ENCODE measurements at regions not wholly inside any gene's neighbourhood (a gene's known extent, or its start where the extent isn't known, plus 50 kb on each side); places are given as distances from the start of the nearest gene placed in this dataset.

GRCh38 chr5:172588380-172588779 is 52.7 kb upstream of the NEURL1B start:
- H3K4me1 ChIP-seq = peaks cover 0 to 11% of the 10 kb centered on the region in 2 donors
- WGBS, 2 donors = 77 to 86% methylated on average over 3 of the region's 7 CpGs
- no peak for DNase-seq
- TF ChIP-seq POLR2A (IDR thresholded peaks at IDR 0.05) (no peak), CTCF (IDR thresholded peaks at IDR 0.05) (no peak)
- no peak overlapping the region for H3K27ac ChIP-seq
- H3K4me3 ChIP-seq (replicated peaks in 1 of 3) = no peak overlapping the region
- H3K27me3 ChIP-seq = no peaks in the 10 kb centered on the region
- intact Hi-C loops (cut with DNase I) = no loop called here
- no peaks in the 10 kb centered on the region for H3K36me3 ChIP-seq
- no peaks in the 10 kb centered on the region for H3K9me3 ChIP-seq

- no peaks in the 10 kb centered on the region for H3K9me3 ChIP-seq
- no peak overlapping the region for H3K27ac ChIP-seq
- no peaks in the 10 kb centered on the region for H3K36me3 ChIP-seq
- no peak for DNase-seq
- H3K4me1 ChIP-seq = peaks cover 0 to 18% of the 10 kb centered on the region in 2 donors
- H3K27me3 ChIP-seq = no peaks in the 10 kb centered on the region
- intact Hi-C loops (cut with DNase I) = no loop called here
- H3K4me3 ChIP-seq (replicated peaks in 1 of 3) = no peak overlapping the region
- no peak for TF ChIP-seq CTCF (IDR thresholded peaks at IDR 0.05)
- TF ChIP-seq POLR2A (IDR thresholded peaks at IDR 0.05) = no peak
- WGBS, 2 donors = 84 to 94% methylated on average over 8 of the region's 8 CpGs
Measured at GRCh38 chr5:172587061-172587405, 54.0 kb upstream of the NEURL1B start.

GRCh38 chr5:172586125-172587060 is 54.7 kb upstream of the NEURL1B start:
- Histone ChIP-seq H3K9me3 (no peaks in the 10 kb centered on the region), H3K27ac (no peak overlapping the region), H3K4me1 (peaks cover 0 to 18% of the 10 kb centered on the region in 2 donors), H3K36me3 (no peaks in the 10 kb centered on the region), H3K27me3 (no peaks in the 10 kb centered on the region), H3K4me3 (replicated peaks in 1 of 3) (no peak overlapping the region)
- TF ChIP-seq POLR2A (IDR thresholded peaks at IDR 0.05) (no peak), CTCF (IDR thresholded peaks at IDR 0.05) (no peak)
- no peak for DNase-seq
- intact Hi-C loops (cut with DNase I) = no loop called here
- WGBS, 2 donors = 46 to 50% methylated on average over 17 to 21 of the region's 22 CpGs

GRCh38 chr5:172585114-172585513 is 55.9 kb upstream of the NEURL1B start:
- H3K27me3 ChIP-seq = no peaks in the 10 kb centered on the region
- peaks cover 0 to 18% of the 10 kb centered on the region in 2 donors for H3K4me1 ChIP-seq
- peak overlapping the region in 2 of 3 donors; percentile 40 to 68 for H3K27ac ChIP-seq
- no peaks in the 10 kb centered on the region for H3K9me3 ChIP-seq
- no peaks in the 10 kb centered on the region for H3K36me3 ChIP-seq
- 57 to 63% methylated on average over 5 of the region's 5 CpGs for WGBS, 2 donors
- no peak overlapping the region for H3K4me3 ChIP-seq (replicated peaks in 1 of 3)
- intact Hi-C loops (cut with DNase I) = no loop called here
- no peak for TF ChIP-seq POLR2A (IDR thresholded peaks at IDR 0.05)
- no peak for TF ChIP-seq CTCF (IDR thresholded peaks at IDR 0.05)
- peak in 1 of 2 donors; percentile 12 for DNase-seq

GRCh38 chr5:172584638-172585037 is 56.4 kb upstream of the NEURL1B start:
- intact Hi-C loops (cut with DNase I) = no loop called here
- H3K27ac ChIP-seq = peak overlapping the region; percentile 40 to 68 (median 41)
- no peaks in the 10 kb centered on the region for H3K36me3 ChIP-seq
- H3K9me3 ChIP-seq = no peaks in the 10 kb centered on the region
- TF ChIP-seq CTCF (IDR thresholded peaks at IDR 0.05) (no peak), POLR2A (IDR thresholded peaks at IDR 0.05) (no peak)
- no peak overlapping the region for H3K4me3 ChIP-seq (replicated peaks in 1 of 3)
- H3K27me3 ChIP-seq = no peaks in the 10 kb centered on the region
- H3K4me1 ChIP-seq = peaks cover 0 to 18% of the 10 kb centered on the region in 2 donors
- no peak for DNase-seq
- 69 to 75% methylated on average over 8 of the region's 8 CpGs for WGBS, 2 donors
